ENCODE measurements at regions not wholly inside any gene's neighbourhood (a gene's known extent, or its start where the extent isn't known, plus 50 kb on each side); places are given as distances from the start of the nearest gene placed in this dataset.

DNA sequence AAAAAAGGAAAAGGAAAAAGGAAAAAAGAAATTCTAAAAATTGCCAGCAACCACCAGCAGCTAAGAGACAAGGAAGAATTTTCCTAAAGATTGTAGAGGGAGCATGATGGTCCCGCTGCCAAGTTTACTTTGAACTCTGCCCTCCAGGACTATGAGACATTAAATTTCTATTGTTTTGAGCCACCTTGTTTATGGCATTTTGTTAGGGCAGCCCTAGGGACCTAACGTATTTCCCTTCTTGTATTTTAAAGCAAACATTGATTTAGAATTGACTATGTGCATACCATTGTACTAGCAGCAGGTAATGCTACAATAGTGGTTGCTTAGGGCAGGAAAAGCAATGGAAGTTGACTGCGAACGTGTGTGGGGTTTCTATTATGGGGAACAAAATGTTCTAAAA is 1414.2 kb downstream of the EFNB2 start:
- no peaks in the 10 kb centered on the region for H3K9me3 ChIP-seq (ENCODE audit: low read depth, low read length)
- H3K36me3 ChIP-seq (ENCODE audit: insufficient read depth, low read length) = no peaks in the 10 kb centered on the region
- no peak overlapping the region for H3K4me3 ChIP-seq
- TF ChIP-seq FOXP2 (optimal IDR thresholded peaks at IDR 0.05; ENCODE audit: control extremely low read depth, extremely low read length, insufficient read depth) (no peak), EZH2 (IDR thresholded peaks at IDR 0.05) (no peak), POLR2AphosphoS5 (IDR thresholded peaks at IDR 0.05; ENCODE audit: borderline replicate concordance, low read depth, low read length) (no peak)
- no peak overlapping the region for H3K27ac ChIP-seq
- H3K9ac ChIP-seq (ENCODE audit: insufficient read length) = no peak overlapping the region
- no peak for DNase-seq (ENCODE audit: low read depth, low spot score)

DNA sequence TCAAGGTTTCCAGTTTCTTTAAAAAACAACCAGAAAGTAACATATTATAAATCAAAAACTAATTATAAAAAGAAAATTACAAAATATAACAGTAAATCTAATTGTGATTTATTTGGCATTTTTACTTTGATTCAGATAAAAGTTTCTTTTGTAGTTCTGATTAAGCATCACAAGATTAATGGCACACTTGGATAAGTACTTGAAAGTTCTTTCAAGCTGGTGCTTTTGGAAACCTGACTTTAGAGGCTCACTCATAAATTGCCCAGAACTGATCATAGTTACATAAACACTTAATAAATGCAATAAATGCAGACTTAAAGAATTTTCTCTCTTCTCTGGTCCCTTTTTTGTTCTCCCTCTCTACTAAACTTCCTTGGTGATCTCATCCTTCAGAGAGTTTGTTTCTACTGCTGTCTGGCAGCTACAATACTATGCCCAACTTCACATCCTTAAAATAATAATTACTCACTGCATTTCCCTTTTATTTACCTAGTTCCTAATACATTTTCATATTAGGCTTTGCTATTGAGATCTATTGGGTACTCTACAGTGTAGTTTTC is 1417.0 kb downstream of the EFNB2 start:
- H3K9ac ChIP-seq (ENCODE audit: insufficient read length) = no peak overlapping the region
- no peak for DNase-seq (ENCODE audit: low read depth, low spot score)
- TF ChIP-seq EZH2 (IDR thresholded peaks at IDR 0.05) (no peak), POLR2AphosphoS5 (IDR thresholded peaks at IDR 0.05; ENCODE audit: borderline replicate concordance, low read depth, low read length) (no peak), FOXP2 (optimal IDR thresholded peaks at IDR 0.05; ENCODE audit: control extremely low read depth, extremely low read length, insufficient read depth) (no peak)
- H3K4me3 ChIP-seq = no peak overlapping the region
- H3K9me3 ChIP-seq (ENCODE audit: low read depth, low read length) = no peaks in the 10 kb centered on the region
- no peak overlapping the region for H3K27ac ChIP-seq
- H3K36me3 ChIP-seq (ENCODE audit: insufficient read depth, low read length) = no peaks in the 10 kb centered on the region

DNA sequence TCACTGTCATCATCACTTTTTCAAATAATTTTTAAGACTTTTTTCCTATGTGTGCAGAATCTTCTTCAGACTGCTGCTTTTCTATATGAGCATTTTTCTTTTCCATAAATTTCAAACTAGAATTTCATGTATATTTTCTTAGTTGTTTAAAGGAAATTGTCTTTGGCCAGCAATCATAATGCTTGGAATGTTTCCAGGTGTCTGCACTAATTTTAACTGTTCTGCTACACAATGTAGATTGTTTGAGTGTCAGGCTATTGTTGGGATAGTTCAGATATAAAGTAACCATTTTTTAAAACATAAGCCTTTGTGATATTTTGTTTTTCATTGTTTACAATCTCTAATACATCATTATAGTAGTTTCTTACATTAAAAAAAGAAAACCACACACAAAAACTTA is 1418.5 kb downstream of the EFNB2 start:
- no peaks in the 10 kb centered on the region for H3K36me3 ChIP-seq (ENCODE audit: insufficient read depth, low read length)
- DNase-seq (ENCODE audit: low read depth, low spot score) = no peak
- H3K27ac ChIP-seq = no peak overlapping the region
- H3K9ac ChIP-seq (ENCODE audit: insufficient read length) = no peak overlapping the region
- H3K4me3 ChIP-seq = no peak overlapping the region
- TF ChIP-seq POLR2AphosphoS5 (IDR thresholded peaks at IDR 0.05; ENCODE audit: borderline replicate concordance, low read depth, low read length) (no peak), EZH2 (IDR thresholded peaks at IDR 0.05) (no peak), FOXP2 (optimal IDR thresholded peaks at IDR 0.05; ENCODE audit: control extremely low read depth, extremely low read length, insufficient read depth) (no peak)
- H3K9me3 ChIP-seq (ENCODE audit: low read depth, low read length) = no peaks in the 10 kb centered on the region

DNA sequence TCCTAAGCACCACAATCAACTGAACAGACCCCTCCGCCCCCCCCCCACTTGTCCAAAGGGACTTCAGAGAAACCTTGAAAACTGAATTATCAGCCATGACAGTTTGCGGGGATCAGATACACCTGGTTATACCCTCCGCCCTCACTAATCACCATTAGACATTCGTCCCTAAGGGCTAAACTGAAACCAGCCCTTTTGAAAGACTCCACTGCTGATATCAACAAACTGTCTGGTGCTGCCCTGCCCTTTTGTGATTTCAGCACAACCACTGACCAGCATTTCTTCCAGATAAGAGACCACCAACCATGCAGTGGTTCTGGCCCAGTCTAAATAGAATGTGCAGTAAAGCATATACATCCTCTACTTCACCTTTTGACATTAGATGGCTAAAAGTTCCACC is 1422.9 kb downstream of the EFNB2 start:
- Histone ChIP-seq H3K4me3 (no peak overlapping the region), H3K9me3 (ENCODE audit: low read depth, low read length) (no peaks in the 10 kb centered on the region), H3K27ac (no peak overlapping the region), H3K9ac (ENCODE audit: insufficient read length) (no peak overlapping the region), H3K36me3 (ENCODE audit: insufficient read depth, low read length) (no peaks in the 10 kb centered on the region)
- no peak for DNase-seq (ENCODE audit: low read depth, low spot score)
- TF ChIP-seq POLR2AphosphoS5 (IDR thresholded peaks at IDR 0.05; ENCODE audit: borderline replicate concordance, low read depth, low read length) (no peak), FOXP2 (optimal IDR thresholded peaks at IDR 0.05; ENCODE audit: control extremely low read depth, extremely low read length, insufficient read depth) (no peak), EZH2 (IDR thresholded peaks at IDR 0.05) (no peak)

DNA sequence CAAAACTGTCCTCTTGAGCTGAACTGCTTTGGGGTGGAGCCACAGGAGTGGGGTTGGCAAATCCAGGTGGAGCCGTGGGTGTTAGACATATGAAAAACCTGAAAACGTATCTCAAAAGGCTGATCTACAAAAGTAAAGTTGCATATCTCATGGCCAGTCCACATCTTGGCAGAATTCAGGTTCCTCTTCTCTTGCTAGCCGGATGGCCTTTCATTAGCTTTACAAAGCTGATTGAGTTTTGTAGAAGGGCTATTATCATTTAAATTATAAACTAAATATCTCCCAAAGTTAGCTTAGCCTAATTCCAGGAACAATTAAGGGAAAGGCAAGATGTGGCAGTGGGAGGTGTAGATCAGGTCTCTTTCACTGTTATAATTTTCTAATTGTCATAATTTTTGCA is 1427.7 kb downstream of the EFNB2 start:
- H3K9me3 ChIP-seq (ENCODE audit: low read depth, low read length) = no peaks in the 10 kb centered on the region
- TF ChIP-seq FOXP2 (optimal IDR thresholded peaks at IDR 0.05; ENCODE audit: control extremely low read depth, extremely low read length, insufficient read depth) = no peak
- TF ChIP-seq EZH2 (IDR thresholded peaks at IDR 0.05) = no peak
- no peak for TF ChIP-seq POLR2AphosphoS5 (IDR thresholded peaks at IDR 0.05; ENCODE audit: borderline replicate concordance, low read depth, low read length)

DNA sequence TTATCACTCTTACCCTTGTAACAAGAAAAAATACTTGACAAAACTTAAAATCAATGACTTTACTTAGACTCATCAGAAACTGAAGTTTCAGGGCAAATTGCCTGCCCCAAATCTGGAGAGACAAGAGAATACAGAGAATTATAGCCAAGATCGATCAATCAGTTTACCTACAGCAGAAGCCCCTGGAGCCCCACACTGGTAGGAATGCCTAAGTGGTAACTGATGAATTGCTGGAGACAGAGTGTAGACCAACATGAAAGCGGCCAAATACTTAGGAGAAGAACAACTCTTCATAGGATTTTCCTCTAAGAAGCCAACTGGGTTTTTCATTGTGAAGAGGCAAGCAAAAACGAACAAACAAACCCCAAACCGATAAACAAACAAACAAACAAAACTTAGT is 1430.0 kb downstream of the EFNB2 start:
- DNase-seq (ENCODE audit: low read depth, low spot score) = no peak
- no peak for TF ChIP-seq EZH2 (IDR thresholded peaks at IDR 0.05)
- Histone ChIP-seq H3K9me3 (ENCODE audit: low read depth, low read length) (no peaks in the 10 kb centered on the region), H3K36me3 (ENCODE audit: insufficient read depth, low read length) (no peaks in the 10 kb centered on the region), H3K9ac (ENCODE audit: insufficient read length) (no peak overlapping the region), H3K27ac (no peak overlapping the region), H3K4me3 (no peak overlapping the region)

More for the DNA sequence above, 1427.7 kb downstream of the EFNB2 start:
- DNase-seq (ENCODE audit: low read depth, low spot score) = no peak
- Histone ChIP-seq H3K27ac (no peak overlapping the region), H3K4me3 (no peak overlapping the region), H3K36me3 (ENCODE audit: insufficient read depth, low read length) (no peaks in the 10 kb centered on the region), H3K9ac (ENCODE audit: insufficient read length) (no peak overlapping the region)

DNA sequence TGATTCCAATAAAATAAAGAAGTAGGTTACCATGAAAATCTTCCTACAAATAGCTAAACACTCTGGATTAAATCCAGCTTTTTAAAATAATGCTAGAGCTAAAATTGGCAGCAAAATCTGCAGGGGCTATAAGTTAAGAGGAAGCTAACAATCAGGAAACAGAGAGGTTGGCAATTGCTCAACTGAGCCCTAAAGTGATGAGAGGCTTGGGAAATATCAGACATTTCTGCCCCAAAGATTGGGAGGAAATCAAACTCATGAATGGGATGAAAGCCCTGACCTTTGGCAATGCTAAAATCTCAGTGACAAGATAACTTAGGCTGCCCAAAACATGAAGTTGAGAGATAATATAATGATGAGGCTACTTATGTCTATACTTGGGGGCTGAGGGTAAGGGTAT is 1437.9 kb downstream of the EFNB2 start:
- Histone ChIP-seq H3K9ac (ENCODE audit: insufficient read length) (no peak overlapping the region), H3K27ac (no peak overlapping the region)
- TF ChIP-seq EZH2 (IDR thresholded peaks at IDR 0.05) = no peak
- TF ChIP-seq POLR2AphosphoS5 (IDR thresholded peaks at IDR 0.05; ENCODE audit: borderline replicate concordance, low read depth, low read length) = no peak
- no peak for TF ChIP-seq FOXP2 (optimal IDR thresholded peaks at IDR 0.05; ENCODE audit: control extremely low read depth, extremely low read length, insufficient read depth)

DNA sequence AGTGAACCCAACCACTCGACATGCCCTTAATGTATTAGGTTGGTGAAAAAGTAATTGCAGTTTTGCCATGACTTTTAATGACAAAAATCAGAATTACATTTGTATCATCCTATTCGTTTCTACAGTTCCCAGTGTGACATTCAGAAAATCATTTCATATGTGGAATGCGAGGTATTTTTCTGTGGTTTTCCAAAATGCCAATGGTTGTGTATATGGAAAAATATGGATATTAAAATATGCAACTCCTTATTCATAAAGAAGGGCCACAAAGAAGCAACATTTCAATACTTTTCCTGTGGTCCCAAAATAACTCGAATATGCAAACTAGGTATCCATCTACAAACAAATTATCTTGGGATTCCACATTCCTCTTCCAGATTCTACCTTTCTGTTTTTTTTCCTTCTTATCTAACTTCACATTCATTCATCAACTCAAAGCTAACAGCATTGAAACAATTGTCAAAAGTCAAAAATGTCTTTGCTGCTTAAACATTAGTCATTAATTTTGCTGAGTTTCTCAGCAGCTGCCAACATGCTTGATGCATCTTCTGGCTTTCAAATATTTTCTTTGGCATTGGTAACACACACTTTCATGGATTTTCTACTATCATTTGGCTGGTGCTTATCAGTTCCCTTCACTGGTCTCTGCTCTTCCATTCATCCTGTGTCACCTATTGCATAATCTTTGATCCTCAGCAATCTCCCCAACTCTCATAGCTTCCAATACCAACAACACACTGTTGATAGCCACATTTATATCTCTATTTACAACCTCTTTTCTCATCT is 1445.4 kb downstream of the EFNB2 start:
- TF ChIP-seq EZH2 (IDR thresholded peaks at IDR 0.05) (no peak), POLR2AphosphoS5 (IDR thresholded peaks at IDR 0.05; ENCODE audit: borderline replicate concordance, low read depth, low read length) (no peak), FOXP2 (optimal IDR thresholded peaks at IDR 0.05; ENCODE audit: control extremely low read depth, extremely low read length, insufficient read depth) (no peak)
- H3K36me3 ChIP-seq (ENCODE audit: insufficient read depth, low read length) = no peaks in the 10 kb centered on the region
- no peak overlapping the region for H3K4me3 ChIP-seq
- no peak for DNase-seq (ENCODE audit: low read depth, low spot score)
- H3K9me3 ChIP-seq (ENCODE audit: low read depth, low read length) = no peaks in the 10 kb centered on the region
- no peak overlapping the region for H3K9ac ChIP-seq (ENCODE audit: insufficient read length)
- no peak overlapping the region for H3K27ac ChIP-seq

More for the DNA sequence above, 1437.9 kb downstream of the EFNB2 start:
- Histone ChIP-seq H3K4me3 (no peak overlapping the region), H3K36me3 (ENCODE audit: insufficient read depth, low read length) (no peaks in the 10 kb centered on the region), H3K9me3 (ENCODE audit: low read depth, low read length) (no peaks in the 10 kb centered on the region)
- no peak for DNase-seq (ENCODE audit: low read depth, low spot score)

DNA sequence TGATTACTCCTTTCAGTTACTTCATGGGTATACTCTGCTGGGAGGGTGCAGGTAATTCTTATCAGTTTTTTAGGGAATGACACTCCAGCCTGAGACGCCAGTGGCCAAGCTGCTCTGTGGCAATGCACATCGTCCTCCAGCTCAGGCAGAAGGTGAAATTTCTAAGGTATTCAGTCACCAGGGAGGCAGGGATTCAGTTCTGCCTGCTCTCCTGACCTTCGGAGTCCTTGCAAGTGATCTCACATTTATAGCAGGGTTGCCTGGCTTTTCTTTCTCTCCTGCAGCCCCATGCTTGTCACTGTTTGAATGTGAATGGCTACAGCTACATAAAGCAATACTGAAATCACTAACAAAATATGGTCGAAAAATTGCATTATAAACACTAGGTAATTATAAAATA is 1447.5 kb downstream of the EFNB2 start:
- no peak for TF ChIP-seq FOXP2 (optimal IDR thresholded peaks at IDR 0.05; ENCODE audit: control extremely low read depth, extremely low read length, insufficient read depth)
- no peak for TF ChIP-seq POLR2AphosphoS5 (IDR thresholded peaks at IDR 0.05; ENCODE audit: borderline replicate concordance, low read depth, low read length)
- TF ChIP-seq EZH2 (IDR thresholded peaks at IDR 0.05) = no peak
- DNase-seq (ENCODE audit: low read depth, low spot score) = no peak
- Histone ChIP-seq H3K4me3 (no peak overlapping the region), H3K36me3 (ENCODE audit: insufficient read depth, low read length) (no peaks in the 10 kb centered on the region), H3K27ac (no peak overlapping the region), H3K9me3 (ENCODE audit: low read depth, low read length) (no peaks in the 10 kb centered on the region), H3K9ac (ENCODE audit: insufficient read length) (no peak overlapping the region)

All from SK-N-MC (cell line).